Nucleus accumbens (tissue), 56 donors: ENCODE measurements at regions not wholly inside any gene's neighbourhood (a gene's known extent, or its start where the extent isn't known, plus 50 kb on each side); places are given as distances from the start of the nearest gene placed in this dataset.
"Not testable (repeated sequence)": the region's sequence is repeated elsewhere in the genome, so short reads cannot be mapped to it uniquely, and the experiment has no call there.

Source experiments
- DNase-seq, 56 donors: peaks; one replicate each; lab custom pipeline; 2025; lab: John Stamatoyannopoulos, UW

GRCh38 chr4:120636120-120636630, 286.4 kb downstream of the PRDM5 start:
- no peak for DNase-seq

- no peak for DNase-seq
Observed at GRCh38 chr4:120633810-120634209, 288.7 kb downstream of the PRDM5 start.

GRCh38 chr4:120630427-120630826, 292.1 kb downstream of the PRDM5 start:
- DNase-seq: no peak

GRCh38 chr4:120629546-120630108, 292.9 kb downstream of the PRDM5 start:
- no peak for DNase-seq

- DNase-seq: no peak
Observed at GRCh38 chr4:120622601-120623000, 299.9 kb downstream of the PRDM5 start.

GRCh38 chr4:120617171-120617570, 305.4 kb downstream of the PRDM5 start:
- no peak for DNase-seq

- no peak for DNase-seq
Observed at GRCh38 chr4:120616041-120616440, 306.5 kb downstream of the PRDM5 start.

GRCh38 chr4:120613778-120614177, 308.7 kb downstream of the PRDM5 start:
- DNase-seq: no peak

GRCh38 chr4:120611092-120611491, 311.4 kb downstream of the PRDM5 start:
- no peak for DNase-seq

GRCh38 chr4:120591038-120591437, 331.5 kb downstream of the PRDM5 start:
- DNase-seq: no peak

GRCh38 chr4:120589787-120590186, 332.7 kb downstream of the PRDM5 start:
- DNase-seq: no peak

GRCh38 chr4:120568731-120569130, 353.8 kb downstream of the PRDM5 start:
- no peak for DNase-seq

GRCh38 chr4:120561648-120562047, 360.9 kb downstream of the PRDM5 start:
- no peak for DNase-seq

- no peak for DNase-seq
Observed at GRCh38 chr4:120557372-120557771, 365.2 kb downstream of the PRDM5 start.

GRCh38 chr4:120555058-120555457, 367.5 kb downstream of the PRDM5 start:
- no peak for DNase-seq

- DNase-seq: no peak
Observed at GRCh38 chr4:120554086-120554485, 368.4 kb downstream of the PRDM5 start.

- DNase-seq: not testable (repeated sequence)
Observed at GRCh38 chr4:120550624-120551220, 371.8 kb downstream of the PRDM5 start.

GRCh38 chr4:120549011-120549570, 373.4 kb downstream of the PRDM5 start:
- DNase-seq: no peak

GRCh38 chr4:120545391-120545790, 377.1 kb downstream of the PRDM5 start:
- DNase-seq: no peak

GRCh38 chr4:120544838-120545237, 377.7 kb downstream of the PRDM5 start:
- no peak for DNase-seq

GRCh38 chr4:120540625-120541024, 381.9 kb downstream of the PRDM5 start:
- no peak for DNase-seq

GRCh38 chr4:120536884-120537283, 385.6 kb downstream of the PRDM5 start:
- DNase-seq: no peak
